Left forelimb (tissue), 1 donor: ENCODE measurements at regions not wholly inside any gene's neighbourhood (a gene's known extent, or its start where the extent isn't known, plus 50 kb on each side); places are given as distances from the start of the nearest gene placed in this dataset.

ENCODE experiments used
- DNase-seq: peaks from one replicate; pipeline ENCODE4 v3.0.0-alpha.2; 2018; ENCODE audit warnings: low spot score

- no peak for DNase-seq
Observed at GRCh38 chr22:26894362-26894761, 237.0 kb downstream of the MIAT start.

- no peak for DNase-seq
Observed at GRCh38 chr22:26894766-26895485, 237.5 kb downstream of the MIAT start.

- no peak for DNase-seq
Observed at GRCh38 chr22:26897384-26897783, 240.0 kb downstream of the MIAT start.

- DNase-seq = peak; percentile 18
Observed at GRCh38 chr22:26898946-26899605, 241.7 kb downstream of the MIAT start.

- peak; percentile 2 for DNase-seq
Observed at GRCh38 chr22:26900787-26901186, 243.4 kb downstream of the MIAT start.

- no peak for DNase-seq
Observed at GRCh38 chr22:26901198-26901816, 243.9 kb downstream of the MIAT start.

- no peak for DNase-seq
Observed at GRCh38 chr22:26902401-26903029, 245.1 kb downstream of the MIAT start.

- no peak for DNase-seq
Observed at GRCh38 chr22:26903030-26903856, 245.9 kb downstream of the MIAT start.

GRCh38 chr22:26904483-26904882 is 247.1 kb downstream of the MIAT start:
- DNase-seq = no peak

GRCh38 chr22:26905076-26905475 is 247.7 kb downstream of the MIAT start:
- no peak for DNase-seq

- DNase-seq = no peak
Observed at GRCh38 chr22:26905640-26906039, 248.3 kb downstream of the MIAT start.

GRCh38 chr22:26906464-26906863 is 249.1 kb downstream of the MIAT start:
- DNase-seq = no peak

- DNase-seq = no peak
Observed at GRCh38 chr22:26907366-26907765, 250.0 kb downstream of the MIAT start.

GRCh38 chr22:26910845-26911244 is 253.5 kb downstream of the MIAT start:
- DNase-seq = no peak

- DNase-seq = no peak
Observed at GRCh38 chr22:26912655-26913345, 255.4 kb downstream of the MIAT start.

- DNase-seq = no peak
Observed at GRCh38 chr22:26914519-26915185, 257.3 kb downstream of the MIAT start.

- no peak for DNase-seq
Observed at GRCh38 chr22:26916236-26916635, 258.8 kb downstream of the MIAT start.

GRCh38 chr22:26918226-26918625 is 260.8 kb downstream of the MIAT start:
- DNase-seq = no peak

- DNase-seq = no peak
Observed at GRCh38 chr22:26921726-26922125, 264.3 kb downstream of the MIAT start.

- DNase-seq = no peak
Observed at GRCh38 chr22:26922806-26923205, 265.4 kb downstream of the MIAT start.

- no peak for DNase-seq
Observed at GRCh38 chr22:26923531-26923930, 266.1 kb downstream of the MIAT start.
